WTC11 (cell line): ENCODE measurements at regions not wholly inside any gene's neighbourhood (a gene's known extent, or its start where the extent isn't known, plus 50 kb on each side); places are given as distances from the start of the nearest gene placed in this dataset.

Experiments
- ATAC-seq: fragments of 200-7000 bp; cut with Tn5 transposase; 2 replicates; pipeline ENCODE4 v1.10.0; 2021; ENCODE audit warnings: mild to moderate bottlenecking, moderate library complexity
- CTCF ChIA-PET: fragments of 300-600 bp; sonication (Branson Sonifier 250); formaldehyde crosslinking; loops from one replicate; lab custom pipeline; 2021; ENCODE audit warnings: antibody characterized with exemption; lab: Charles Lee
- POLR2A ChIA-PET: fragments of 350-600 bp; sonication (Branson Sonifier 250); formaldehyde crosslinking; loops from one replicate; lab custom pipeline; 2021; ENCODE audit warnings: antibody characterized with exemption; lab: Charles Lee
- DNase-seq: peaks from one replicate; pipeline ENCODE4 v3.0.0; 2021; ENCODE audit warnings: low spot score
- H3K27ac Mint-ChIP-seq: 2 replicates; pipeline ENCODE4 v1.8.0; 2021; ENCODE audit warnings: mixed read lengths
- H3K27me3 Mint-ChIP-seq: 2 replicates; pipeline ENCODE4 v1.8.0; 2021; ENCODE audit warnings: low read depth, mild to moderate bottlenecking, moderate library complexity, mixed read lengths
- H3K36me3 Mint-ChIP-seq: 2 replicates; pipeline ENCODE4 v1.8.0; 2021; ENCODE audit warnings: mixed read lengths
- H3K4me1 Mint-ChIP-seq: 2 replicates; pipeline ENCODE4 v1.8.0; 2022; ENCODE audit warnings: mixed read lengths
- H3K4me3 Mint-ChIP-seq: 2 replicates; pipeline ENCODE4 v1.8.0; 2021; ENCODE audit warnings: mild to moderate bottlenecking, moderate library complexity, mixed read lengths
- H3K9me3 Mint-ChIP-seq: 2 replicates; pipeline ENCODE4 v1.8.0; 2021; ENCODE audit warnings: mixed read lengths
- ATF1 ChIP-seq: sonication (generic); formaldehyde crosslinking; IDR thresholded peaks from 2 replicates; pipeline ENCODE4 v1.8.1; 2023; ENCODE audit warnings: mild to moderate bottlenecking, moderate library complexity, missing genetic modification reagents
- CBFB ChIP-seq: sonication (generic); formaldehyde crosslinking; IDR thresholded peaks from 2 replicates; pipeline ENCODE4 v1.8.1; 2022; ENCODE audit warnings: mild to moderate bottlenecking, low read depth, missing genetic modification reagents
- ELF4 ChIP-seq: sonication (generic); formaldehyde crosslinking; IDR thresholded peaks from 2 replicates; pipeline ENCODE4 v1.8.1; 2022; ENCODE audit warnings: low read depth, mild to moderate bottlenecking, moderate library complexity, missing genetic modification reagents
- FOXK1 ChIP-seq: sonication (generic); formaldehyde crosslinking; IDR thresholded peaks from 2 replicates; pipeline ENCODE4 v1.8.0; 2022; ENCODE audit warnings: mild to moderate bottlenecking, moderate library complexity, missing genetic modification reagents
- IRF2 ChIP-seq: sonication (generic); formaldehyde crosslinking; IDR thresholded peaks from 2 replicates; pipeline ENCODE4 v1.8.0; 2022; ENCODE audit warnings: low read depth, missing genetic modification reagents, borderline replicate concordance
- JAZF1 ChIP-seq: fragments of 250-450 bp; sonication (Bioruptor Pico); IDR thresholded peaks from 2 replicates; pipeline ENCODE4 v1.9.0; 2021; ENCODE audit warnings: moderate library complexity, mild to moderate bottlenecking, inconsistent platforms
- OVOL2 ChIP-seq: fragments of 250-450 bp; sonication (Bioruptor Pico); IDR thresholded peaks from 2 replicates; pipeline ENCODE4 v1.9.0; 2021; ENCODE audit warnings: mild to moderate bottlenecking, borderline replicate concordance
- PRRX2 ChIP-seq: fragments of 250-450 bp; sonication (Bioruptor Pico); IDR thresholded peaks from 2 replicates; pipeline ENCODE4 v1.8.0; 2021; ENCODE audit warnings: mild to moderate bottlenecking
- ZNF219 ChIP-seq: sonication (generic); formaldehyde crosslinking; IDR thresholded peaks from 2 replicates; pipeline ENCODE4 v1.8.0; 2023; ENCODE audit warnings: missing genetic modification reagents, mild to moderate bottlenecking, borderline replicate concordance
- TF ChIP-seq, protein P1 (sequence below): sonication (generic); formaldehyde crosslinking; IDR thresholded peaks from 2 replicates; pipeline ENCODE4 v1.8.1; 2022; ENCODE audit warnings: missing genetic modification reagents, borderline replicate concordance
- TF ChIP-seq, protein P2 (sequence below): sonication (generic); formaldehyde crosslinking; IDR thresholded peaks from 2 replicates; pipeline ENCODE4 v1.8.0; 2023; ENCODE audit warnings: mild to moderate bottlenecking, missing genetic modification reagents
- TF ChIP-seq, protein P3 (sequence below): sonication (generic); formaldehyde crosslinking; IDR thresholded peaks from 2 replicates; pipeline ENCODE4 v1.8.1; 2022; ENCODE audit warnings: low read depth, missing genetic modification reagents, borderline replicate concordance
- TF ChIP-seq, protein P4 (sequence below): fragments of 250-450 bp; sonication (Bioruptor Pico); IDR thresholded peaks from 2 replicates; pipeline ENCODE4 v1.8.0; 2021; ENCODE audit warnings: mild to moderate bottlenecking
- TF ChIP-seq, protein P5 (sequence below): fragments of 250-450 bp; sonication (Bioruptor Pico); IDR thresholded peaks from 2 replicates; pipeline ENCODE4 v1.9.0; 2021; ENCODE audit warnings: mild to moderate bottlenecking
- TF ChIP-seq, protein P6 (sequence below): fragments of 250-450 bp; sonication (Bioruptor Pico); IDR thresholded peaks from 2 replicates; pipeline ENCODE4 v1.9.0; 2021; ENCODE audit warnings: moderate library complexity, mild to moderate bottlenecking, inconsistent platforms, borderline replicate concordance
- TF ChIP-seq, protein P7 (sequence below): sonication (generic); formaldehyde crosslinking; IDR thresholded peaks from 2 replicates; pipeline ENCODE4 v1.8.0; 2022; ENCODE audit warnings: mild to moderate bottlenecking, missing genetic modification reagents
- TF ChIP-seq, protein P8 (sequence below): sonication (generic); formaldehyde crosslinking; IDR thresholded peaks from 2 replicates; pipeline ENCODE4 v1.8.0; 2022; ENCODE audit warnings: missing genetic modification reagents

DNA sequence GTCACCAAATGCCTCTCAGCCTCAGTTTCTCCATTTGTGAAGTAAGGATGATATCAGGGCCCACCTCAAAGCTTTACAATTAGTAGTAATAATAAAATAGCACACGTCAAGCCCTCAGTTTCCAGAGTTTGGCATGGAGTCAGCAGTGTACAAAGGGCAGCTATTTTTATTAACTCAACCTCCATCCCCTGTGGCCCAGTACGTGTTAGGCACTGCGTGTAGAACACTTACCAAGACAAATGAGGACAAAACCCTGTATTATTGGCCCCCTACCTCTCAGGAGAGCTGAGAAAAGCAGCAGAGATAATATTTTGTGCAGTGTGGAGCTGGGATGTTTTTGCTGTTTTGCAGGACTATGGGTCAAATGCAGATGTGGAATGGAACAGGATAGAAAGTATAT lies 280.8 kb downstream of the C12orf75 start:
- Mint-ChIP-seq H3K27ac (no peak overlapping the region), H3K4me1 (peaks cover 3% of the 10 kb centered on the region), H3K9me3 (peaks cover 16% of the 10 kb centered on the region), H3K27me3 (no peaks in the 10 kb centered on the region; the same call in 1 of the 2 replicates), H3K4me3 (no peak overlapping the region), H3K36me3 (no peaks in the 10 kb centered on the region)
- DNase-seq (no peak), ATAC-seq (no peak)
- TF ChIP-seq FOXK1 (CRISPR knock-in tag) (no peak), JAZF1 (CRISPR knock-in tag) (no peak), CBFB (CRISPR knock-in tag) (no peak), PRRX2 (CRISPR knock-in tag) (no peak), ELF4 (CRISPR knock-in tag) (no peak), OVOL2 (CRISPR knock-in tag) (no peak), ATF1 (CRISPR knock-in tag) (no peak), IRF2 (CRISPR knock-in tag) (no peak)
- TF ChIP-seq, protein P1, sequence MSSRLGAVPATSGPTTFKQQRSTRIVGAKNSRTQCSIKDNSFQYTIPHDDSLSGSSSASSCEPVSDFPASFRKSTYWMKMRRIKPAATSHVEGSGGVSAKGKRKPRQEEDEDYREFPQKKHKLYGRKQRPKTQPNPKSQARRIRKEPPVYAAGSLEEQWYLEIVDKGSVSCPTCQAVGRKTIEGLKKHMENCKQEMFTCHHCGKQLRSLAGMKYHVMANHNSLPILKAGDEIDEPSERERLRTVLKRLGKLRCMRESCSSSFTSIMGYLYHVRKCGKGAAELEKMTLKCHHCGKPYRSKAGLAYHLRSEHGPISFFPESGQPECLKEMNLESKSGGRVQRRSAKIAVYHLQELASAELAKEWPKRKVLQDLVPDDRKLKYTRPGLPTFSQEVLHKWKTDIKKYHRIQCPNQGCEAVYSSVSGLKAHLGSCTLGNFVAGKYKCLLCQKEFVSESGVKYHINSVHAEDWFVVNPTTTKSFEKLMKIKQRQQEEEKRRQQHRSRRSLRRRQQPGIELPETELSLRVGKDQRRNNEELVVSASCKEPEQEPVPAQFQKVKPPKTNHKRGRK (CRISPR knock-in tag): no peak
- TF ChIP-seq, protein P2, sequence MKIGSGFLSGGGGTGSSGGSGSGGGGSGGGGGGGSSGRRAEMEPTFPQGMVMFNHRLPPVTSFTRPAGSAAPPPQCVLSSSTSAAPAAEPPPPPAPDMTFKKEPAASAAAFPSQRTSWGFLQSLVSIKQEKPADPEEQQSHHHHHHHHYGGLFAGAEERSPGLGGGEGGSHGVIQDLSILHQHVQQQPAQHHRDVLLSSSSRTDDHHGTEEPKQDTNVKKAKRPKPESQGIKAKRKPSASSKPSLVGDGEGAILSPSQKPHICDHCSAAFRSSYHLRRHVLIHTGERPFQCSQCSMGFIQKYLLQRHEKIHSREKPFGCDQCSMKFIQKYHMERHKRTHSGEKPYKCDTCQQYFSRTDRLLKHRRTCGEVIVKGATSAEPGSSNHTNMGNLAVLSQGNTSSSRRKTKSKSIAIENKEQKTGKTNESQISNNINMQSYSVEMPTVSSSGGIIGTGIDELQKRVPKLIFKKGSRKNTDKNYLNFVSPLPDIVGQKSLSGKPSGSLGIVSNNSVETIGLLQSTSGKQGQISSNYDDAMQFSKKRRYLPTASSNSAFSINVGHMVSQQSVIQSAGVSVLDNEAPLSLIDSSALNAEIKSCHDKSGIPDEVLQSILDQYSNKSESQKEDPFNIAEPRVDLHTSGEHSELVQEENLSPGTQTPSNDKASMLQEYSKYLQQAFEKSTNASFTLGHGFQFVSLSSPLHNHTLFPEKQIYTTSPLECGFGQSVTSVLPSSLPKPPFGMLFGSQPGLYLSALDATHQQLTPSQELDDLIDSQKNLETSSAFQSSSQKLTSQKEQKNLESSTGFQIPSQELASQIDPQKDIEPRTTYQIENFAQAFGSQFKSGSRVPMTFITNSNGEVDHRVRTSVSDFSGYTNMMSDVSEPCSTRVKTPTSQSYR: no peak
- TF ChIP-seq, protein P3, sequence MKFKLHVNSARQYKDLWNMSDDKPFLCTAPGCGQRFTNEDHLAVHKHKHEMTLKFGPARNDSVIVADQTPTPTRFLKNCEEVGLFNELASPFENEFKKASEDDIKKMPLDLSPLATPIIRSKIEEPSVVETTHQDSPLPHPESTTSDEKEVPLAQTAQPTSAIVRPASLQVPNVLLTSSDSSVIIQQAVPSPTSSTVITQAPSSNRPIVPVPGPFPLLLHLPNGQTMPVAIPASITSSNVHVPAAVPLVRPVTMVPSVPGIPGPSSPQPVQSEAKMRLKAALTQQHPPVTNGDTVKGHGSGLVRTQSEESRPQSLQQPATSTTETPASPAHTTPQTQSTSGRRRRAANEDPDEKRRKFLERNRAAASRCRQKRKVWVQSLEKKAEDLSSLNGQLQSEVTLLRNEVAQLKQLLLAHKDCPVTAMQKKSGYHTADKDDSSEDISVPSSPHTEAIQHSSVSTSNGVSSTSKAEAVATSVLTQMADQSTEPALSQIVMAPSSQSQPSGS (CRISPR knock-in tag): no peak
- TF ChIP-seq, protein P4, sequence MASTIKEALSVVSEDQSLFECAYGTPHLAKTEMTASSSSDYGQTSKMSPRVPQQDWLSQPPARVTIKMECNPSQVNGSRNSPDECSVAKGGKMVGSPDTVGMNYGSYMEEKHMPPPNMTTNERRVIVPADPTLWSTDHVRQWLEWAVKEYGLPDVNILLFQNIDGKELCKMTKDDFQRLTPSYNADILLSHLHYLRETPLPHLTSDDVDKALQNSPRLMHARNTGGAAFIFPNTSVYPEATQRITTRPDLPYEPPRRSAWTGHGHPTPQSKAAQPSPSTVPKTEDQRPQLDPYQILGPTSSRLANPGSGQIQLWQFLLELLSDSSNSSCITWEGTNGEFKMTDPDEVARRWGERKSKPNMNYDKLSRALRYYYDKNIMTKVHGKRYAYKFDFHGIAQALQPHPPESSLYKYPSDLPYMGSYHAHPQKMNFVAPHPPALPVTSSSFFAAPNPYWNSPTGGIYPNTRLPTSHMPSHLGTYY (CRISPR knock-in tag): no peak
- TF ChIP-seq, protein P5, sequence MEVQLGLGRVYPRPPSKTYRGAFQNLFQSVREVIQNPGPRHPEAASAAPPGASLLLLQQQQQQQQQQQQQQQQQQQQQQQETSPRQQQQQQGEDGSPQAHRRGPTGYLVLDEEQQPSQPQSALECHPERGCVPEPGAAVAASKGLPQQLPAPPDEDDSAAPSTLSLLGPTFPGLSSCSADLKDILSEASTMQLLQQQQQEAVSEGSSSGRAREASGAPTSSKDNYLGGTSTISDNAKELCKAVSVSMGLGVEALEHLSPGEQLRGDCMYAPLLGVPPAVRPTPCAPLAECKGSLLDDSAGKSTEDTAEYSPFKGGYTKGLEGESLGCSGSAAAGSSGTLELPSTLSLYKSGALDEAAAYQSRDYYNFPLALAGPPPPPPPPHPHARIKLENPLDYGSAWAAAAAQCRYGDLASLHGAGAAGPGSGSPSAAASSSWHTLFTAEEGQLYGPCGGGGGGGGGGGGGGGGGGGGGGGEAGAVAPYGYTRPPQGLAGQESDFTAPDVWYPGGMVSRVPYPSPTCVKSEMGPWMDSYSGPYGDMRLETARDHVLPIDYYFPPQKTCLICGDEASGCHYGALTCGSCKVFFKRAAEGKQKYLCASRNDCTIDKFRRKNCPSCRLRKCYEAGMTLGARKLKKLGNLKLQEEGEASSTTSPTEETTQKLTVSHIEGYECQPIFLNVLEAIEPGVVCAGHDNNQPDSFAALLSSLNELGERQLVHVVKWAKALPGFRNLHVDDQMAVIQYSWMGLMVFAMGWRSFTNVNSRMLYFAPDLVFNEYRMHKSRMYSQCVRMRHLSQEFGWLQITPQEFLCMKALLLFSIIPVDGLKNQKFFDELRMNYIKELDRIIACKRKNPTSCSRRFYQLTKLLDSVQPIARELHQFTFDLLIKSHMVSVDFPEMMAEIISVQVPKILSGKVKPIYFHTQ (CRISPR knock-in tag): no peak
- TF ChIP-seq, protein P6, sequence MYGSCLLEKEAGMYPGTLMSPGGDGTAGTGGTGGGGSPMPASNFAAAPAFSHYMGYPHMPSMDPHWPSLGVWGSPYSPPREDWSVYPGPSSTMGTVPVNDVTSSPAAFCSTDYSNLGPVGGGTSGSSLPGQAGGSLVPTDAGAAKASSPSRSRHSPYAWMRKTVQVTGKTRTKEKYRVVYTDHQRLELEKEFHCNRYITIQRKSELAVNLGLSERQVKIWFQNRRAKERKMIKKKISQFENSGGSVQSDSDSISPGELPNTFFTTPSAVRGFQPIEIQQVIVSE: no peak
- ChIA-PET POLR2A (no interaction called here), CTCF (interaction anchor here (0.7 kb wide), 1 partner anchor 672 kb away, joined by 3 read pairs; no protein-coding TSS in a partner anchor)

DNA sequence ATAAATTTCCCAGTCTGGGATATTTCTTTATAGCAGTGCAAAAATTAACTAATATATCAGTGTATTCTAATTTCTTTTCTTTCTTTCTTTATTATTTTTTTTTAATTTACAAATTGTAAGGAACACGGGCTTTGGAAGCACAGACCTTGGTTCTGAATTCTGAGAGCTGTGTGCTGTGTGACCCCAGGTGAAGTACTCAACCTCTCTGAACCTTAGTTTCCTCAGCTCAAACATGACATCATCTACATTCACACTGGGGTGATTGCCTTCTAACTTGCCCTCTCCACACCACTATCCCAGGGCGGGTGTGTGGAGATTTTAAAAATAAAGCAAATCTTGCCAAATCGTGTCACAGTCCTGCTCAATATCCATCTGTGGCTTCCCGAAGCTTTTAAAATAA lies 282.8 kb downstream of the C12orf75 start:
- CTCF ChIA-PET: interaction anchor here (0.6 kb wide), 1 partner anchor 193 kb away, joined by 3 read pairs; no protein-coding TSS in a partner anchor
- H3K4me1 Mint-ChIP-seq: peaks cover 8% of the 10 kb centered on the region

More for the DNA sequence above, 282.8 kb downstream of the C12orf75 start:
- ATAC-seq (no peak), DNase-seq (no peak)
- POLR2A ChIA-PET: no interaction called here
- no peaks in the 10 kb centered on the region for H3K36me3 Mint-ChIP-seq
- no peak overlapping the region for H3K4me3 Mint-ChIP-seq
- TF ChIP-seq ZNF219: no peak
- TF ChIP-seq, protein P7, sequence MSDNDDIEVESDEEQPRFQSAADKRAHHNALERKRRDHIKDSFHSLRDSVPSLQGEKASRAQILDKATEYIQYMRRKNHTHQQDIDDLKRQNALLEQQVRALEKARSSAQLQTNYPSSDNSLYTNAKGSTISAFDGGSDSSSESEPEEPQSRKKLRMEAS (CRISPR knock-in tag): no peak
- no peak for TF ChIP-seq CBFB (CRISPR knock-in tag)
- TF ChIP-seq, protein P8, sequence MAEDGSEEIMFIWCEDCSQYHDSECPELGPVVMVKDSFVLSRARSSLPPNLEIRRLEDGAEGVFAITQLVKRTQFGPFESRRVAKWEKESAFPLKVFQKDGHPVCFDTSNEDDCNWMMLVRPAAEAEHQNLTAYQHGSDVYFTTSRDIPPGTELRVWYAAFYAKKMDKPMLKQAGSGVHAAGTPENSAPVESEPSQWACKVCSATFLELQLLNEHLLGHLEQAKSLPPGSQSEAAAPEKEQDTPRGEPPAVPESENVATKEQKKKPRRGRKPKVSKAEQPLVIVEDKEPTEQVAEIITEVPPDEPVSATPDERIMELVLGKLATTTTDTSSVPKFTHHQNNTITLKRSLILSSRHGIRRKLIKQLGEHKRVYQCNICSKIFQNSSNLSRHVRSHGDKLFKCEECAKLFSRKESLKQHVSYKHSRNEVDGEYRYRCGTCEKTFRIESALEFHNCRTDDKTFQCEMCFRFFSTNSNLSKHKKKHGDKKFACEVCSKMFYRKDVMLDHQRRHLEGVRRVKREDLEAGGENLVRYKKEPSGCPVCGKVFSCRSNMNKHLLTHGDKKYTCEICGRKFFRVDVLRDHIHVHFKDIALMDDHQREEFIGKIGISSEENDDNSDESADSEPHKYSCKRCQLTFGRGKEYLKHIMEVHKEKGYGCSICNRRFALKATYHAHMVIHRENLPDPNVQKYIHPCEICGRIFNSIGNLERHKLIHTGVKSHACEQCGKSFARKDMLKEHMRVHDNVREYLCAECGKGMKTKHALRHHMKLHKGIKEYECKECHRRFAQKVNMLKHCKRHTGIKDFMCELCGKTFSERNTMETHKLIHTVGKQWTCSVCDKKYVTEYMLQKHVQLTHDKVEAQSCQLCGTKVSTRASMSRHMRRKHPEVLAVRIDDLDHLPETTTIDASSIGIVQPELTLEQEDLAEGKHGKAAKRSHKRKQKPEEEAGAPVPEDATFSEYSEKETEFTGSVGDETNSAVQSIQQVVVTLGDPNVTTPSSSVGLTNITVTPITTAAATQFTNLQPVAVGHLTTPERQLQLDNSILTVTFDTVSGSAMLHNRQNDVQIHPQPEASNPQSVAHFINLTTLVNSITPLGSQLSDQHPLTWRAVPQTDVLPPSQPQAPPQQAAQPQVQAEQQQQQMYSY (CRISPR knock-in tag): no peak
- H3K27me3 Mint-ChIP-seq: no peaks in the 10 kb centered on the region; the same call in 1 of the 2 replicates
- no peak overlapping the region for H3K27ac Mint-ChIP-seq
- H3K9me3 Mint-ChIP-seq: peaks cover 16% of the 10 kb centered on the region
